ENCODE measurements at regions not wholly inside any gene's neighbourhood (a gene's known extent, or its start where the extent isn't known, plus 50 kb on each side); places are given as distances from the start of the nearest gene placed in this dataset.

DNA sequence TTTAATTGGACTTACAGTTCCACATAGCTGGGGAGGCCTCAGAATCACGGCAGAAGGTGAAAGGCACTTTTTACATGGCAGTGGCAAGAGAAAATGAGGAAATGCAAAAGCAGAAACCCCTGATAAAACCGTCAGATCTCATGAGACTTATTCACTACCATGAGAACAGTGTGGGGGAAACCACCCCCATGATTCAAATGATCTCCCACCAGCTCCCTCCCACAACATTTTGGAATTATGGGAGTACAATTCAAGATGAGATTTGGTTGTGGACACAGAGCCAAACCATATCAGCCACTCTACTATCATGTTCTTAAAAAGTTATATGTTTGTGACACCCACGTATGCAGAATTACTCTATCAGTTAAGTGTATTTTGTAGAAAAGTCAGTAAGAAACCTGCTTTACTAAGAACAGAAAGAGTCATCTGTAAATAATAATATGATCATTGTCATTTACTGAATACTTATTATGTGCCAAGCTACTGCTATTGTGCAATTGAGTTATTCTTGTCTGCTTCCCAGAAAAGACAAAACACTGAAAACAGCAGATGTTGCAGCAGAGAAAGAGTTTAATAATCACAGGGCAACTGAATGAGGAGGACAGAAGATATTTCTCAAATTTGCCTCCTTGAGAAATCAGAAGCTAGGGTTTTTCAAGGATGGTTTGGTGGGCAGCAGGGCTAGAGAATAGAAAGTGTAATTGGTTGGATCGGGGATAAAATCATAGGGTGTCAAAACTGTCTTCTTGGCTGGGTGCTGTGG lies 207.7 kb upstream of the FGGY start:
- DNase-seq (ENCODE audit: low read depth): no peak

DNA sequence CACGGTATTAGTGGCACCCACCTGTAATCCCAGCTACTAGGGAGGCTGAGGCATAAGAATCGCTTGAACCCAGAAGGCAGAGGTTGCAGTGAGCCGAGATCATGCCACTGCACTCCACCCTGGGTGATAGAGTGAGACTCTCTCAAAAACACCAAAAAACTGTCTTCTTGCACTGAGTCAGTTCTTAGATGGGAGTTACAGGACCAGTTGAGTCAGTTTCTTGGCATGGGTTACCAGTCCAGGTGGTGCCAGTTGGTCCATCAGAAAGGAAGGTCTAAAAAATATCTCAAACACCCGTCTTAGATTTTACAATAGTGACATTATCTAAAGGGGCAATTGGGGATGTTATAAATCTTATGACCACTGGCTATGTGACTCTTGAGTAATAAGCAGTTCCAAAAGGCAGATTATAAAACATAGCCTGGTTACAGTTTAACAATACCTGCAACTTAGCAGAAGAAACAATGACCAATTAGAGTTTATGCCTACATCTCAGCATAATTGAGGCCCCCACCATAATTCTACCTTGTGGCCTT lies 206.9 kb upstream of the FGGY start:
- DNase-seq (ENCODE audit: low read depth): no peak

DNA sequence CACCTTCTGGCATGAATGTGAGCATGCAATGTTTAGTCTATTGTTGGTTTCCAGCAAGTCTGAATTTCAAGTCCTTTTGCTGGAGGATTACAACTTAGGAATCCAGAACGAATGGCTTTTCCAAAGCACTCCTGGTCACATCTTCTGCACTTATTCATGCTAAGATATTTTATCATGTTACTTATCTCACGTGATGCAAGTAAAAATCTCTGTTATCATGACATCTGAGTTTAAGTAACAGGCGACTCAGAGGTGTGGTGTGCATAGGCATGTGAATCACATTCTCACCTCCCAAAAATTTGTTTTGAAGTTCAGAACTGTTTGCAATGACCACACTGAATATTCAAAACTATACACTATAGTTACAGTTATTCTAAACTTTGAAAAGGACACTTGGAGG lies 204.8 kb upstream of the FGGY start:
- no peak for DNase-seq (ENCODE audit: low read depth)

DNA sequence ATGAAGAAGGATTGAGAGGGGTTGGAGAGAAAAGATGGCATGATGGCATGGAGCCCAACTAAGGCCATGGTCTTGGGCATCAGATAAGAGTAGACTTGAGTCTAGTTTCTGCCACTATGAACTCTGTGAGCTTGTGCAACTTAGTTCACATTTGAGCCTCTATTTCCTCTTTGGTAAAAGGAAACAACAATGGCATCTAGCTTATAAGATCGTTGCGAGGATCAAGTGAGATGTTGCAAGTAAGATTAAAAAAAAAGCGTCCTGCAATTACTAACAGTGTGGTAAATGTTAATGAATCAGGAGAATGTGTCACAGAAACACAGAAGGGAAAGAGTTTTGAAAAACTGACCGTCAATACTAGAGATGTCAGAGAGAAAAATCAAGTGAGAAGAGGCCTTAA lies 202.9 kb upstream of the FGGY start:
- DNase-seq (ENCODE audit: low read depth): no peak

DNA sequence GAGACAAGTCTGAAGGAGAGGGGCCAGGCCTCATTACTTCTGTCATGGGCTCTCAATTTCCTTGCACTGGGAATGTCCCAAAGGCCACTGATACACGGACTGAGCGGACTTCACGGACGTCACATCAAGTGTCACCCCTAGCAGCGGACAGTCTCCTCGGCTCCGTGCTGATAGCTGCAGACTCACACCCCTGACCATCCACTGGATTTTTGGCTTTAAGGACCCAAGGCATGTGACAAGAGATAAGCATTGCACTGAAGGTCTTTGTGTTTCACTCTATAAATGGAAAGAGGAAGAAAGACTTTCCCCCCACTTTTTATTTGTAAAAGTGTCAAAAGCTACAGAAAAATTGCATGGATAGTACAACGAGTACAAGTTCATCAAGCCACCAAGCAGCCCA lies 200.4 kb upstream of the FGGY start:
- DNase-seq (ENCODE audit: low read depth): no peak

DNA sequence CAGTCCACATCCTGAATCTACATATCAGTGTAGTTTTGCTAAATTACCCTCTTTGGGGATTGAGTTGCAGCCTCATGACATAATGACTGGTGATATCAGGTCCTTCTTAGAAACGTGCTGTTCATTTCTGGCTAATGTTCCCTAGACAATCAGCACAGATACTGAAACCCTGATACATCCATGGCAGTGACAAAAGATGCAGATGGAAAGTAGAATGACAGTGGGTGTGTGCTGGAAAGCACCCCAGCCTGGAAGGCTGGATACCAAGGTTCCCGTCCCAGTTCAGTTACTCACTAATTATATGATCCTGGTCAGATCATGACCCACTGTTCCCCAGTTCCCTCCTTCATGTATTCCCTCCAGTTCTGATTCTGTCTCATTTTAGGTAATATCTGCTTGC lies 198.2 kb upstream of the FGGY start:
- DNase-seq (ENCODE audit: low read depth): no peak

DNA sequence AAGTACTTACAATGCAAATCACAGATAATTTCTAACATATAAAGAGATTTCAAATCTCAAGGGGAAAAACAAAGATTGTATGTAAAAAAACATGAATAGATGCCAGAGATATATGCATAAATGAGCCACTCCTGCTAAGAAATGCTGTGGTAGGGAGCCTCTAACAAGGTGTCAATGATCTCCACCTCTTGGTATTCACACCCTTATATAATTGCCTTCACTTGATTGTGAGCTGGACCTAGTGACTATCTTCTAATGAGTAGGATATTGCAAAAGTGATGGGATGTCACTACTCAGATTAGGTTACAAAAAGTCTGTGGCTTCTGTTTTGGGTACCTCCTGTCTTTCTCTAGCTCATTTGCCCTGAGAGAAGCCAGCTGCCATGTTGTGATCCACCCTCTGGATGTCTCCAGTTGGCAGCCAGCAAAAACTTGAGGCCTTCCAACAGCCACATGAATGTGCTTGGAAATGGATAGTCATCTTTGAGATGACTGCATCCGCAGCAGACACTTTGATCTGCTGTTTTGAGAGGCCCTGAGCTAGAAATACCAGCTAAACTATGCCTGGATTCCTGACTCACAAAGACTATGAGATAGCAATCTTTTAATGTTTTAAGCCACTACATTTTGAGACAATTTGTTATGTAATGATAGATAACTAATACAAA lies 196.1 kb upstream of the FGGY start:
- DNase-seq (ENCODE audit: low read depth): no peak

DNA sequence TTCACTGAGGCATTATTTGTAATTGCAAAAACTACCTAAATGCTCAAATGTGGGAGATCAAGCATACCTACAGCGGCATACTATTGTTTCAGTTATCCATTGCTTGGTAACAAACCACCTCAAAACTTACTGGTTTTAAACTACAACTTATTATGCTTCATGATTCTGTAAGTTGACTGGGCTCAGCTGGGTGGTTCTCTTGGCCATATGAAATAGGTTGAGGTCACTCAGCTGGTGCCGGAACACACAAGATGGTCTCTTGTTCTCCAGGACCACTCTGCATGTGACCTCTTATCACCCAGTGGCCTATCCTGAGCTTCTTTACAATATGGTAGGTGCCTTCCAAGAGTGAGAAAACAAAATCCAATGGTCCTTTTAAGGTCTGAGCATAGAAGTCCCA lies 195.4 kb upstream of the FGGY start:
- no peak for DNase-seq (ENCODE audit: low read depth)

DNA sequence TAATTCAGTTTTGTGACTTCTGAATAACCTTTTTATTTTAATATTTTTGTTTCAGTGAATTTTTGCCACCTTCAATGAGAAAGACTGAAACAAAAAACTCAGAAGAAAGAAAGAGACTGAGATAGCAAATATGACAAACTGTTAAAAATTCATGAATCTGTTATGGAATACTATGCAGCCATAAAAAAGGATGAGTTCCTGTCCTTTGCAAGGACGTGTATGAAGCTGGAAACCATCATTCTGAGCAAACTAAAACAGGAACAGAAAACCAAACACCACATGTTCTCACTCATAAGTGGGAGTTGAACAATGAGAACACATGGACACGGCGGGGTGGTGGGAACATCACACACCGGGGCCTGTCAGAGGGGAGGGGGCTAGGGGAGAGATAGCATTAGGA lies 193.4 kb upstream of the FGGY start:
- no peak for DNase-seq (ENCODE audit: low read depth)

DNA sequence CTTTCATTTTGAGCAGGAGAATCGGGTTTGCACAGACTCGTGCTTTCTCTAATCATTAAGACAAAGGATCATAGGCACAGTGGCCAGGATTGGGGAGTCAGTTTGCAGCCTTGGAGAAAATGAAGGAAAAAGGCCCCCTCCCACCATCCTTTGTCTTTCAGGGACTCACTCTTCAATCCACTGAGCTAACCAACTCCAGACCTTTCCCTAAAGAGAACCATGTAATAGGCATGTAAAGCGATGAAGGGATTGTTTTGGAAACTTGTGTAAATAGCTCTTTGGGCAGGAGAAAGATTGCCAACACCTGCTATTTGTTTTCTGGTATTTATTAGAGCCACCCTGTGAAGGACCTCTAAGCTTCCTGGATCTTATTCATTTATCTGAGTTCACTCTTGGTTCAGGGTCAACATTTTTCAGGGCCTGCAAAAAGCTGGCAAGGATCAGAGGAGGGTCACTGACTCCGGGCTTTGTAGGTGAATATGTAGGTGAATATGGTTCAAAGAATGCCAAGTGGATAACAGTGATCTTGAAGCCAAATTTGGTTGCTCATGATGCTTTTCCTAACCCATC lies 192.6 kb upstream of the FGGY start:
- DNase-seq (ENCODE audit: low read depth): no peak

DNA sequence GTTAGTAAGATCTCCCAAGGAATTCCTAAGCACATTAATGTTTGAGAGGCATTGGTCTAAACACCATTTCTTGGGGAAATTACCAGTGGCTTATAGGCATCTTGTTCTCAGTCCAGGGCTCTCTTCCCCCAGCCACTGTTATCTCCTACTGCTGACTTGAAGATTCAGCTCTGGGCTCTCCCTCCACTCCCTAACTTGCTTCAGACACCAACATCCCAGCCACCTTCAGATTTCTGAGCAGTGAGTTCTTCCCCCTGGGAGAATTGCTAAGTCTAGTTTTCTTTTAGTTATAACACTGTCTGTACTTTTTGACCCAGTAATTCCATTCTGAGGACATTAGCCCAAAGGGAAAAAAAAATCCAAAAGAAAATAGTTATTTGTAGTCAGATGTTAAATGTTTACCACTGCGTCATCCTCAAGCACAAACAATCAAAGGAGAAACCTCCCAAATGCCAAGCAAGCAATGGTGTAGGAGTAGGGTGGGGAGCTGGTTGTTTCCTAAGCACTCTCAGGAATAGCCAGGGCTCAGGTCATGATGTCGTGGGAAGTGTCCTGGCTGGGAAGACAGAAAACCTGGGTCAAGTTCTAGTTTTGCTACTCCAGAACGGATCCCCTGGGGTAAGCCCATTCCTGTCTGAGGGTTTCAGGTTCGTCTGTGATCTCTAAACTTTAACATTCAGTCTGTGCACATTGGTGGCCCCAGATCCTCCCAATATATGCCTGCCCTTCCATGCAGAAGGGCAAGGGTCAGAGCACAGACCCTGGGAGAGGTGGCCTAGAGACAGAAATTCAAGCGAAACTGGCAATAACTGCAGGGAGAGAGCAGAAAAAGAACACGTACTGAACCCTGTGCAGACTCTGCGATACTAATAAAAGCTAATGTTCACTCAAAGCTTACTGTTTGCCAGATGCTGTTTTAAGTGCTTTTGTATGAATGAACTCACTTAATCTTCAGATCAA lies 191.1 kb upstream of the FGGY start:
- no peak for DNase-seq (ENCODE audit: low read depth)

DNA sequence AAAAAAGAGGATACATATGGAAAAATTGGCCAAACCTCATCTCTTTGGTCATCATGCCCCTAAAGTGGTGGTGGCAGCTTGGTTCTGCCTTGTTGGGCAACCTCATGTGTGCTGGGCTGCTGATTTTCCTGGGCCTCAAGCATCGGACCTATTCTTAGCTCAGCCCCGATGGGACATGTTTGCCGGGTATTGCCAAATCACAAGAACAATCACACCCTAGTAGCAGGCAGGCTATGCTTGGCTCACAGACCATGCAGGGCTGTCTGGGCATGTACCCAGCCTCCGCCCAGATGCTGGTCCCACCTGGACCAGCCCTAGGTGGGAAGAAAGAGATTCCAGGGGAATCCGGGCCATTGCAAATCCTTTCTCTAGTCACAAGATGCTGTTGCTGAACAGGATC lies 189.4 kb upstream of the FGGY start:
- no peak for DNase-seq (ENCODE audit: low read depth)

DNA sequence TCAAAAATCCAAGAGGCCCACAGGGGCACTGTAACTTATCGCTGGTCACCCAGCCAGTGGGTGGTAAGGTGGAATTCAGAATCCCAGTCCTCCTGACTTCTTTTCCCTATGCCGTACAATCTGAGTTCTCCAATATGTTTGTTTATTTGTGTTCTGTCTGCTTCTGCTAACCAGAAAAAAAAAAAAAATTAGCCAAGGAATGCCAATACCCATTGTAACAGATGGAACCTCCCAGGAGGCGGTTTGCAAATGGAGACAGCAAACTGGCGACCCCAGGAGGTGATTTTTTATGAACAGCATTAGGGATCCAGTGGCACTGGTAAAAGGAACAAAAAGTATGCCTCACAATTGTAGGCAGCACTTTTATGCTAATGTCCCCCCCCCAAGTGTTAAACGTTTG lies 189.0 kb upstream of the FGGY start:
- no peak for DNase-seq (ENCODE audit: low read depth)

DNA sequence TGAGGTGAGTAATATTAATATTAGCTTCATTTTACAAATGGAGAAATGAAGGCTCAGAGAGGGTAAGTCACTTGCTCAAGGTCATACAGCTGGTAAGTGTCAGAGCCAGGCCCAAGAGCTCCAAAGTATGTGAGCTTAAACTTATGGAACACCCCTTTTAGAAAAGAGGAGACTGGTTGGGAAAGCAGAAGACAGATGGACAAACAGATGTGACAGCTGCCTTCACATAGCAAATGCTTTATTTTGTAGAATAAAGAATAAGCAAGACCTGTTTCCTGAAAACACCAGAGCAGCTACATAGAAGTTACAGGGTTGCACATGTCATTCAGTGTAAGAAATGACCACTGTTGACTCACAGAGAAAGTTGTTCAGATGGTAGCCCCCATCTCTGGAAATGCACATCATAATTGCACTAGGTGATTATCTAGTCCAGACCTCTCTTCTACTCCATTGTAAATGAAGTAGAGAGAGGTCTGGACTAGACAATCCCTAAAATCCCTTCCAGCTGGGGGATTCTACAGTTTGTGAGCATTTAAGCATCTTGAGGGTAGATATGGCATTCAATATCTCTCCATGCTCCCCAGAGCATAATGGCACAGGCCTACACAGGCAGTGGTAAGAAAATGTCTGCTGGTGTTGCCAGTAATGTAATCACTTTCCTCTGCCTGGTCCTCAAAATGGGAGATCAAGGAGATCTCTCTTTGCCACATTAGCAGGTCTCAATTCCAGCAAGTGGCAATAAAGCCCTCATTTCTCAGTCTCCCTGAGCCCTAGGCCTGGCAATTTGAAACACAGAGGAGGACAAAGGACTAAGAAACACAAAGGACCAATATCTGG lies 188.2 kb upstream of the FGGY start:
- DNase-seq (ENCODE audit: low read depth): no peak

DNA sequence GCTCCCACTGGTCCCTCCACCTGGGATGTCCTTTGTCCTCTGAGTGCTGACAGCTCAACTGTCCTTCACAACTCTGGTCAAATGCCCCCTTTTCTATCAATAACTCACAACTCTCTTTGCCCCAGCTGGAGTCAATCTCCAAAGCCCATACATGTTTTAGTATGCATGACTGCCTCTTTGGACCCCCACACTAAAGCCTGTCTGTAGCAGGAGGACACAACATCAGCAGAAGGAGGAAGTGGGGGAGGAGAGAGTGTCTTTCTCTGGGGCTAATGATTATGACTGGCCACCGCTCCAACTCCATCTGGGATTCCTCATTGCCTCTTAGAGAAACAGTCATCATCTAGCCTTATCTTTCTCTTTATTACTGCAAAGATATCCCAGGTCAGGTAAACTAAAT lies 186.6 kb upstream of the FGGY start:
- DNase-seq (ENCODE audit: low read depth): no peak

DNA sequence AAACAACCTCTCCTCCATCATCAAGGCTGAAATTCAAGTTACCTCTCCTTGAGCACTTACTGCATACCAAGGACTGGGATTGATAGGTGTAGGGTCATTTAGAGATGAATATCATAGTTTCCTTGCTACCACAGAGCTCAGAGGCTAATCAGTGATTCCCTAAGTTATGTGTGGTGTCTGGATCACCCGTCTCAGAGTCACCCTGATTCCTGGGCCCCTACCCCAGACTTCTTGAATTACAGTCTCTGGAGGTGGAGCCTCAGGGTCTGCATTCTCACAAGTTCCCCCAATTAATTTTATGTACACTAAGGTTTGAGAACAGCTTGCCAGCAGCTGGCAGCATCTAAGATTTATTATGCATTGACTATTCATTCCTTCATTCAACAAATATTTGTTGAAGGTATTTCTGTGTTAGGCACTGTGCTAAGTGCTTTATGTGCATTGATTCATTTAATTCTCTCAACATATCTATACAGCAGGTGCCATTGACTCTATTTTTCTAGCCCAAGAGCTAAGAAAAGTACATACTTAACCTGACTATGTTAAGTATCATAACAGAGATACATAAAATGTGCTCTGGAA lies 182.9 kb upstream of the FGGY start:
- DNase-seq (ENCODE audit: low read depth): no peak

DNA sequence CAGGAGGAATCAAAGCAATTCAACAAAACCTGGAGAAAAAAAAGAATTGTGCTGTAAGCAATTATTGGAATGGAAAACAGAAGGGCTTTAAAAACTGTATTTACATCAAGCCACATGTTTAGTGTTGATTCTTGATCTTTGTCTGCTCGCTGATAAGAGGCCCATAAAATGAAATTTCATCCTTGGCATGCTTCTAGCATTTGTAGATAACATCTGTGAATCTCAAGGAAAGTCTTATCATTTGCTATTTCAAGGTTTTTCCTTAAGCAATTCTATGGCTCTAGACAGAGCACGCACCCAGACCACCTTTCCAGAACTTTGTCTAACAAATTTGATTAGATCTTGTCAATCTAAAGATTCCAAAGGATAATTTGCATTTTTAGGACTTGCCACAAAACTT lies 181.0 kb upstream of the FGGY start:
- no peak for DNase-seq (ENCODE audit: low read depth)

DNA sequence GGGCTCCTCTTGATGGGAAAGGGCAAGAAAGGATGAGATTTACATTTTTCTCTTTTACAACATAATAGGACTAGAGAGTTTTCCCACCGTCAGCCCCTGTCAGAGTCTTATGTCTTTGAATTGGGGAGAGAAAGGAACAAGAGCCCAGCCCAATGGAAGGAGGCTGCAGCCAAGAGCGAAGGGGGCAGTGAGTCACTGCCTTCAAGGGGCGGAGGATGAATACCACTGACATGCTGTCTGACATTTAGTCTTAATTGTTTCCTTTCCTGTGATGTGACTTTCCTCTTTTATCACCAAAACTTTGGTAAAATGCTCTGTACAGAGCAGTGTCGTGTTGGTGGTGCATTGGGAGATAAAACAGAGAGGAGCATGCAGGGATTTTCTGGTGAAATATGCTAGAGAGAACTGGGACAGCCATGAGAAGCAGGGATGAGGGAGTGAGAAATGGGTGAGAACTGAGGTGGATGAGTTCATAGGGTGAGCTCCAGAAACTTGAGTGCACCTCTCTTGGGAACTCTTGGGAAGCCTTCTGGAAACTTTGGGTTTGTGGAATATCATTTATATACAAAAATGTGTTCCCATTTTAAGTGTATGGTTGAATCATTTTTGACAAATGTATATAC lies 179.9 kb upstream of the FGGY start:
- DNase-seq (ENCODE audit: low read depth): no peak

DNA sequence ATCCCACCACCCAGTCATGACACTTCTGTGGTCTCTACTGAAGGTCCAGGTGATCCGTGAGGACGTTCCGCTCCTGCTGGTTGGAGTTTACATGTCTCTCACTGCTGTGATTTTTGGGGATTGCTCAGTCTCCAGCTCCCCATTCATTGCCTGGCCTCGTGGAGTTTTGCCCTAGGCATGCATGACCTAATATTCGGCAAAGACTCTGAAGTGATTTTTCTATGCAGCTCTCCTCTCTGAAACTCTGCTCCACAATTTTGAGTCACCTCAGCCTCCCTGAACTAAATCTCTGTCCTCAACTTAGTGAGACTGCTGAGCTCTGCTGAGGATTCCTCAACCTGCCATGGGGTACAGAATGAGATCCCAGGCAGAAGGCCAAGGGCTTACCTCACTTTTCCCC lies 174.4 kb upstream of the FGGY start:
- no peak for DNase-seq (ENCODE audit: low read depth)

DNA sequence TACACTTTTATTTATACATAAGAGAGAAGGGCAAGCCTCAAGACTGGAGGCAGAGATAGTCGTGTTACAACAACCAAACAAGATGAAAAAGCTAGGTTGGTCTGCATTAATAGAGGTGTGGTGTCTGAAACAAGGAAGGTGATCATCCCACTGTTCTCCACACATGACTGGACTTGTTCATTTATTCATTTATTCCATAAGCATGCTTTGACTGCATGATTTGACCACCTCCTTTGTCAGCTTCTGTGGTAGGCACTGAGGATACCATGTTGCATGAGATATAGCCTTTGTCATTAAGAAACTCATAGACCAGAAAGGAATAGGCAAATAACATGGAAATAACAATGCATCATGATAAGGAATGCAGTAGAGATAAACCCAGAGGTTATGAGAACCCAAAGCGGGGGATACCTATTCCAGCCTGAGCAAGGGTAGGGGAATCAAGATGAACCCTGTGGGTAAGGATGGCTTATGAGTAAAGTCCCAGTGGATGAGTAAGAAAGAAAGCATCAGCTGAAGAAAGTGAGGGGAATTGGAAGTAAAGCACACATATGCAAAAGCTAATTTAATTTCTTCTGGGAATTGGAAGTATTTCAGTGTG lies 173.7 kb upstream of the FGGY start:
- DNase-seq (ENCODE audit: low read depth): no peak

All from stimulated activated CD8-positive, alpha-beta memory T cell treated with anti-CD3 and anti-CD28 coated beads, Interleukin-4, amount 100 ng/mL, for 24 hours (primary cell).